GM23338 (cell line): ENCODE measurements at regions not wholly inside any gene's neighbourhood (a gene's known extent, or its start where the extent isn't known, plus 50 kb on each side); places are given as distances from the start of the nearest gene placed in this dataset.

Experiments used
- ATAC-seq: fragments of 200-7000 bp; cut with Tn5 transposase; 3 replicates; pipeline ENCODE4 v1.9.1; 2020
- DNase-seq: peaks from one replicate; pipeline ENCODE4 v3.0.0-alpha.2; 2015; ENCODE audit warnings: low spot score
- H2AFZ ChIP-seq: fragments of 200-600 bp; sonication (generic); 2 replicates; pipeline ENCODE4 v1.8.0; 2016; ENCODE audit warnings: antibody characterized with exemption, mild to moderate bottlenecking, moderate library complexity
- H3F3A ChIP-seq: fragments of 200-600 bp; sonication (generic); replicated peaks from 2 replicates; pipeline ENCODE4 v1.8.0; 2017; ENCODE audit warnings: antibody characterized with exemption, mixed run types, low read depth
- H3K27ac ChIP-seq: fragments of 200-600 bp; sonication (generic); 2 replicates; pipeline ENCODE4 v1.6.1; 2016; ENCODE audit warnings: low read depth
- H3K27me3 ChIP-seq: fragments of 200-600 bp; sonication (generic); 2 replicates; pipeline ENCODE4 v1.8.0; 2016; ENCODE audit warnings: mild to moderate bottlenecking, mixed run types, moderate library complexity; ENCODE audit not compliant: insufficient read depth
- H3K36me3 ChIP-seq: fragments of 200-600 bp; sonication (generic); 2 replicates; pipeline ENCODE4 v1.8.0; 2016; ENCODE audit warnings: mild to moderate bottlenecking; ENCODE audit not compliant: insufficient read depth
- H3K4me1 ChIP-seq: fragments of 200-600 bp; sonication (generic); 2 replicates; pipeline ENCODE4 v1.8.0; 2016; ENCODE audit warnings: mild to moderate bottlenecking, moderate library complexity; ENCODE audit not compliant: insufficient read depth
- H3K4me2 ChIP-seq: fragments of 200-600 bp; sonication (generic); 2 replicates; pipeline ENCODE4 v1.7.1; 2017; ENCODE audit warnings: mixed run types
- H3K4me3 ChIP-seq: fragments of 200-600 bp; sonication (generic); 2 replicates; pipeline ENCODE4 v1.6.1; 2016; ENCODE audit warnings: mixed run types
- H3K79me2 ChIP-seq: fragments of 200-600 bp; sonication (generic); replicated peaks from 2 replicates; pipeline ENCODE4 v1.8.0; 2017; ENCODE audit warnings: mild to moderate bottlenecking; ENCODE audit not compliant: insufficient read depth
- H3K9me2 ChIP-seq: fragments of 200-600 bp; sonication (generic); 2 replicates; pipeline ENCODE4 v1.8.0; 2017; ENCODE audit not compliant: insufficient read depth
- H4K20me1 ChIP-seq: fragments of 200-600 bp; sonication (generic); replicated peaks from 2 replicates; pipeline ENCODE4 v1.8.0; 2017; ENCODE audit warnings: mild to moderate bottlenecking; ENCODE audit not compliant: insufficient read depth
- H3K27ac Mint-ChIP-seq: 2 replicates; pipeline ENCODE4 v1.8.0; 2020; ENCODE audit warnings: inconsistent platforms, mild to moderate bottlenecking, moderate library complexity, mixed read lengths
- H3K27me3 Mint-ChIP-seq: 3 replicates; pipeline ENCODE4 v1.8.0; 2022; ENCODE audit warnings: low read depth, mild to moderate bottlenecking, moderate library complexity, mixed read lengths, inconsistent platforms; ENCODE audit not compliant: insufficient read depth, poor library complexity
- H3K36me3 Mint-ChIP-seq: 3 replicates; pipeline ENCODE4 v1.8.0; 2021; ENCODE audit warnings: low read depth, mild to moderate bottlenecking, inconsistent platforms, moderate library complexity, mixed read lengths
- H3K4me1 Mint-ChIP-seq: 3 replicates; pipeline ENCODE4 v1.8.0; 2020; ENCODE audit warnings: mild to moderate bottlenecking, inconsistent platforms, mixed read lengths
- H3K4me3 Mint-ChIP-seq: 3 replicates; pipeline ENCODE4 v1.8.0; 2021; ENCODE audit warnings: moderate library complexity, mild to moderate bottlenecking, inconsistent platforms, mixed read lengths
- H3K9me3 Mint-ChIP-seq: 3 replicates; pipeline ENCODE4 v1.8.0; 2020; ENCODE audit warnings: moderate library complexity, mild to moderate bottlenecking, inconsistent platforms, mixed read lengths
- EZH2 ChIP-seq: fragments of 200-600 bp; sonication (generic); IDR thresholded peaks from one replicate; pipeline ENCODE4 v1.8.0; 2017; ENCODE audit warnings: antibody characterized with exemption, mild to moderate bottlenecking, low read depth; ENCODE audit not compliant: unreplicated experiment
- EZH2phosphoT487 ChIP-seq: fragments of 200-600 bp; sonication (generic); IDR thresholded peaks from one replicate; pipeline ENCODE4 v1.8.1; 2018; ENCODE audit warnings: antibody characterized with exemption; ENCODE audit not compliant: unreplicated experiment
- STAT1 ChIP-seq: IDR thresholded peaks from one replicate; pipeline ENCODE4 v1.6.1; 2016; ENCODE audit warnings: antibody characterized with exemption; ENCODE audit not compliant: unreplicated experiment
- TF ChIP-seq, protein P1 (sequence below): fragments of 250-450 bp; sonication (Bioruptor Pico); IDR thresholded peaks from 2 replicates; pipeline ENCODE4 v1.5.0; 2020; ENCODE audit warnings: mild to moderate bottlenecking, moderate library complexity

DNA sequence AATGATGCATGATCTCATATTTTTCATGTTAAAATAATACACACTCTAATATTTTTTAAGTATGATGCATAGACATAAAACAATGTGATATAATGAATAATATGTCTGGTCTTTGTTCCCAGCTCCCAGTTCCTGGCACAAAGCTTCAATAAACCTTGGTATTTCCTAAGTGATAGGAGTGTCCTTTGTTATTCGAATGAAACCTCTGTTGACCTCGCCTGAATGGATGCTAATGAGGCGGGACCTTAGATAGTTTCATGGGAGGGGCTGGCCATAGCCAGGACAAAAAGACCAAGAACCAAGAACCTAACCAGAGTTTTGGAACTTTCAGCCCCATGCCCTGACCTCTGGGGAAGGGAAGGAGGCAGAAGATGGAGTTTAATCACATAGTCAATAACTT, 257.7 kb upstream of the COPS8 start:
- peaks cover 9% of the 10 kb centered on the region; the same call in 1 of the 2 replicates for H3K9me2 ChIP-seq
- Mint-ChIP-seq H3K27ac (no peak overlapping the region; the same call in 1 of the 2 replicates), H3K4me3 (no peak overlapping the region; the same call in 2 of the 3 replicates), H3K4me1 (peaks cover 55% of the 10 kb centered on the region), H3K27me3 (peaks cover 10% of the 10 kb centered on the region), H3K36me3 (no peaks in the 10 kb centered on the region; the same call in 2 of the 3 replicates), H3K9me3 (no peaks in the 10 kb centered on the region; the same call in 2 of the 3 replicates)
- no peak overlapping the region for H3K27ac ChIP-seq
- H3K36me3 ChIP-seq, result no peaks in the 10 kb centered on the region
- no peaks in the 10 kb centered on the region for H4K20me1 ChIP-seq
- H3K79me2 ChIP-seq, result no peaks in the 10 kb centered on the region
- peak overlapping the region; percentile 4; the same call in 1 of the 2 replicates for H3K4me2 ChIP-seq
- TF ChIP-seq STAT1, result no peak
- TF ChIP-seq, protein P1, sequence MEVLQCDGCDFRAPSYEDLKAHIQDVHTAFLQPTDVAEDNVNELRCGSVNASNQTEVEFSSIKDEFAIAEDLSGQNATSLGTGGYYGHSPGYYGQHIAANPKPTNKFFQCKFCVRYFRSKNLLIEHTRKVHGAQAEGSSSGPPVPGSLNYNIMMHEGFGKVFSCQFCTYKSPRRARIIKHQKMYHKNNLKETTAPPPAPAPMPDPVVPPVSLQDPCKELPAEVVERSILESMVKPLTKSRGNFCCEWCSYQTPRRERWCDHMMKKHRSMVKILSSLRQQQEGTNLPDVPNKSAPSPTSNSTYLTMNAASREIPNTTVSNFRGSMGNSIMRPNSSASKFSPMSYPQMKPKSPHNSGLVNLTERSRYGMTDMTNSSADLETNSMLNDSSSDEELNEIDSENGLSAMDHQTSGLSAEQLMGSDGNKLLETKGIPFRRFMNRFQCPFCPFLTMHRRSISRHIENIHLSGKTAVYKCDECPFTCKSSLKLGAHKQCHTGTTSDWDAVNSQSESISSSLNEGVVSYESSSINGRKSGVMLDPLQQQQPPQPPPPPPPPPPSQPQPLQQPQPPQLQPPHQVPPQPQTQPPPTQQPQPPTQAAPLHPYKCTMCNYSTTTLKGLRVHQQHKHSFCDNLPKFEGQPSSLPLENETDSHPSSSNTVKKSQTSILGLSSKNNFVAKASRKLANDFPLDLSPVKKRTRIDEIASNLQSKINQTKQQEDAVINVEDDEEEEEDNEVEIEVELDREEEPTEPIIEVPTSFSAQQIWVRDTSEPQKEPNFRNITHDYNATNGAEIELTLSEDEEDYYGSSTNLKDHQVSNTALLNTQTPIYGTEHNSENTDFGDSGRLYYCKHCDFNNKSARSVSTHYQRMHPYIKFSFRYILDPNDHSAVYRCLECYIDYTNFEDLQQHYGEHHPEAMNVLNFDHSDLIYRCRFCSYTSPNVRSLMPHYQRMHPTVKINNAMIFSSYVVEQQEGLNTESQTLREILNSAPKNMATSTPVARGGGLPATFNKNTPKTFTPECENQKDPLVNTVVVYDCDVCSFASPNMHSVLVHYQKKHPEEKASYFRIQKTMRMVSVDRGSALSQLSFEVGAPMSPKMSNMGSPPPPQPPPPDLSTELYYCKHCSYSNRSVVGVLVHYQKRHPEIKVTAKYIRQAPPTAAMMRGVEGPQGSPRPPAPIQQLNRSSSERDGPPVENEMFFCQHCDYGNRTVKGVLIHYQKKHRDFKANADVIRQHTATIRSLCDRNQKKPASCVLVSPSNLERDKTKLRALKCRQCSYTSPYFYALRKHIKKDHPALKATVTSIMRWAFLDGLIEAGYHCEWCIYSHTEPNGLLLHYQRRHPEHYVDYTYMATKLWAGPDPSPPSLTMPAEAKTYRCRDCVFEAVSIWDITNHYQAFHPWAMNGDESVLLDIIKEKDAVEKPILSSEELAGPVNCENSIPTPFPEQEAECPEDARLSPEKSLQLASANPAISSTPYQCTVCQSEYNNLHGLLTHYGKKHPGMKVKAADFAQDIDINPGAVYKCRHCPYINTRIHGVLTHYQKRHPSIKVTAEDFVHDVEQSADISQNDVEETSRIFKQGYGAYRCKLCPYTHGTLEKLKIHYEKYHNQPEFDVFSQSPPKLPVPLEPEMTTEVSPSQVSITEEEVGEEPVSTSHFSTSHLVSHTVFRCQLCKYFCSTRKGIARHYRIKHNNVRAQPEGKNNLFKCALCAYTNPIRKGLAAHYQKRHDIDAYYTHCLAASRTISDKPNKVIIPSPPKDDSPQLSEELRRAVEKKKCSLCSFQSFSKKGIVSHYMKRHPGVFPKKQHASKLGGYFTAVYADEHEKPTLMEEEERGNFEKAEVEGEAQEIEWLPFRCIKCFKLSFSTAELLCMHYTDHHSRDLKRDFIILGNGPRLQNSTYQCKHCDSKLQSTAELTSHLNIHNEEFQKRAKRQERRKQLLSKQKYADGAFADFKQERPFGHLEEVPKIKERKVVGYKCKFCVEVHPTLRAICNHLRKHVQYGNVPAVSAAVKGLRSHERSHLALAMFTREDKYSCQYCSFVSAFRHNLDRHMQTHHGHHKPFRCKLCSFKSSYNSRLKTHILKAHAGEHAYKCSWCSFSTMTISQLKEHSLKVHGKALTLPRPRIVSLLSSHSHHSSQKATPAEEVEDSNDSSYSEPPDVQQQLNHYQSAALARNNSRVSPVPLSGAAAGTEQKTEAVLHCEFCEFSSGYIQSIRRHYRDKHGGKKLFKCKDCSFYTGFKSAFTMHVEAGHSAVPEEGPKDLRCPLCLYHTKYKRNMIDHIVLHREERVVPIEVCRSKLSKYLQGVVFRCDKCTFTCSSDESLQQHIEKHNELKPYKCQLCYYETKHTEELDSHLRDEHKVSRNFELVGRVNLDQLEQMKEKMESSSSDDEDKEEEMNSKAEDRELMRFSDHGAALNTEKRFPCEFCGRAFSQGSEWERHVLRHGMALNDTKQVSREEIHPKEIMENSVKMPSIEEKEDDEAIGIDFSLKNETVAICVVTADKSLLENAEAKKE (CRISPR knock-in tag), result peak; percentile 44; the same call in 1 of the 2 replicates
- peak; percentile 86 for ATAC-seq
- no peaks in the 10 kb centered on the region for H3F3A ChIP-seq
- no peak overlapping the region for H3K4me3 ChIP-seq
- peaks cover 54% of the 10 kb centered on the region for H3K4me1 ChIP-seq
- H3K27me3 ChIP-seq, result no peaks in the 10 kb centered on the region
- no peak overlapping the region for H2AFZ ChIP-seq
- peak; percentile 76 for DNase-seq

- H3K27ac Mint-ChIP-seq, result no peak overlapping the region
- TF ChIP-seq EZH2phosphoT487, result no peak
- TF ChIP-seq, protein P1 (CRISPR knock-in tag), result no peak
- no peak for TF ChIP-seq EZH2
These were observed 256.9 kb upstream of the COPS8 start for GRCh38 chr2:236828820-236829219.

More at GRCh38 chr2:236828820-236829219, 256.9 kb upstream of the COPS8 start:
- no peak overlapping the region for H3K4me3 Mint-ChIP-seq
- DNase-seq (no peak), ATAC-seq (no peak)
- H3K36me3 ChIP-seq, result no peaks in the 10 kb centered on the region
- no peaks in the 10 kb centered on the region; the same call in 2 of the 3 replicates for H3K9me3 Mint-ChIP-seq
- H3K9me2 ChIP-seq, result peaks cover 9% of the 10 kb centered on the region
- H3K4me1 Mint-ChIP-seq, result peaks cover 47% of the 10 kb centered on the region
- no peaks in the 10 kb centered on the region for H4K20me1 ChIP-seq
- H3K36me3 Mint-ChIP-seq, result no peaks in the 10 kb centered on the region; the same call in 2 of the 3 replicates
- peaks cover 46% of the 10 kb centered on the region for H3K4me1 ChIP-seq
- H2AFZ ChIP-seq, result no peak overlapping the region
- H3K27me3 Mint-ChIP-seq, result peaks cover 10% of the 10 kb centered on the region
- H3K27ac ChIP-seq, result no peak overlapping the region
- peak overlapping the region; percentile 4; the same call in 1 of the 2 replicates for H3K4me2 ChIP-seq
- H3F3A ChIP-seq, result no peaks in the 10 kb centered on the region
- no peaks in the 10 kb centered on the region for H3K79me2 ChIP-seq
- H3K27me3 ChIP-seq, result no peaks in the 10 kb centered on the region
- no peak overlapping the region for H3K4me3 ChIP-seq
